Astrocyte (in vitro differentiated cells and primary cell): ENCODE measurements at regions not wholly inside any gene's neighbourhood (a gene's known extent, or its start where the extent isn't known, plus 50 kb on each side); places are given as distances from the start of the nearest gene placed in this dataset.

Source experiments
- EZH2 ChIP-seq: IDR thresholded peaks from 2 replicates; pipeline ENCODE4 v1.6.1; 2012; ENCODE audit warnings: mild to moderate bottlenecking, low read length, inconsistent platforms; ENCODE audit not compliant: insufficient read depth
- TF ChIP-seq, protein P1 (sequence below): IDR thresholded peaks from 2 replicates; pipeline ENCODE4 v1.5.1; 2011; ENCODE audit warnings: low read depth, mild to moderate bottlenecking, inconsistent platforms, low read length, moderate library complexity; ENCODE audit not compliant: insufficient read depth

DNA sequence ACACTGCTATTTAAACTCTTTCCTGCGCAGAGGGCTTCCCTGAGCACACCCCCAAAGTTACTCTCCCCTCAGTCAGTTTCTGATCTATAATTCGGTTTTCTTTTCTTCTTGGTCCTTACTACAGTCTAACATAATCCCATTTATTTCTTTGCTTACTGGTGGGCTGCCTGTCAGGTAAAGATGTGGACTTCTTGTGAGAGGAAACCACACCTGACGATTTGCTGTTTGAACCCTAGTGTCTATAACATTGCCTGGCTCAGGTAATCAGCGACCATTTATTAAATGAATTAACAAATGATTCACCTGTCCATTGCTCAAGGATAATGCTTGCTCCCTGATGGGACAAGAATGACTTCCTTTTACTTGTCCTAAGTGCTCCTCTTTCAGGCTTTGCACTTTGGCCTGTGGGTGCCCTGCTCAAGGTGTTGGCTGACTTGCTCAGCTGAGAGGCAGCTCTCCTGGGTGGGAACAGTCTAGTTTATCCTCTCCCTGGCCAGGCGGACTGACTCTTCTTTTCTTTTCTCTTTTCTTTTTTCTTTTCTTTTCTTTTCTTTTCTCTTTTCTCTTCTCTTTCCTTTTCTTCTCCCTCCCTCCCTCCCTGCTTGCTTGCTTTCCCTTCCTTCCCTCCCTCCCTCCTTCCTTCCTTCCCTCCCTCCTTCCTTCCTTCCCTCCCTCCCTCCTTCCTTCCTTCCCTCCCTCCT lies 233.1 kb downstream of the BCAS1 start:
- TF ChIP-seq, protein P1, sequence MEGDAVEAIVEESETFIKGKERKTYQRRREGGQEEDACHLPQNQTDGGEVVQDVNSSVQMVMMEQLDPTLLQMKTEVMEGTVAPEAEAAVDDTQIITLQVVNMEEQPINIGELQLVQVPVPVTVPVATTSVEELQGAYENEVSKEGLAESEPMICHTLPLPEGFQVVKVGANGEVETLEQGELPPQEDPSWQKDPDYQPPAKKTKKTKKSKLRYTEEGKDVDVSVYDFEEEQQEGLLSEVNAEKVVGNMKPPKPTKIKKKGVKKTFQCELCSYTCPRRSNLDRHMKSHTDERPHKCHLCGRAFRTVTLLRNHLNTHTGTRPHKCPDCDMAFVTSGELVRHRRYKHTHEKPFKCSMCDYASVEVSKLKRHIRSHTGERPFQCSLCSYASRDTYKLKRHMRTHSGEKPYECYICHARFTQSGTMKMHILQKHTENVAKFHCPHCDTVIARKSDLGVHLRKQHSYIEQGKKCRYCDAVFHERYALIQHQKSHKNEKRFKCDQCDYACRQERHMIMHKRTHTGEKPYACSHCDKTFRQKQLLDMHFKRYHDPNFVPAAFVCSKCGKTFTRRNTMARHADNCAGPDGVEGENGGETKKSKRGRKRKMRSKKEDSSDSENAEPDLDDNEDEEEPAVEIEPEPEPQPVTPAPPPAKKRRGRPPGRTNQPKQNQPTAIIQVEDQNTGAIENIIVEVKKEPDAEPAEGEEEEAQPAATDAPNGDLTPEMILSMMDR: no peak
- TF ChIP-seq EZH2: no peak
